ENCODE measurements at regions not wholly inside any gene's neighbourhood (a gene's known extent, or its start where the extent isn't known, plus 50 kb on each side); places are given as distances from the start of the nearest gene placed in this dataset.

DNA sequence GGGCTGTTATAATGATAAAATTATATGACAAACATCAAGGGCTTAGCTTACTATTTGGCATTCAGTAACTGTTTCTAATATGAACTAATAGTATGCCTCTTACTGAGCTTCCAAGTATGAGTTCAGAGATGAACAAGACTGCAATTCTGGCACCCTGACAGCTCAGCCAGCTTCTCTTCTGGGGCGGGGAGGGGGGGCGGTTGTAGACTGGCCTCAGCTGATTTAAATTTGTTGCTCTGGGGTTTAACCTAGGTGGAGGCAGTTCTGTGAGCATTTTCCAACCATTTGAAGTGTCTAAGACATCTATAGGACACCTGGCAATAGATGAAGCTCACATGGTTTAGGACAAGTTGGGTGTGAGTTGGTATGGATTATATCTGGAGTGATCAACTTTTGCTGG lies 401.9 kb downstream of the QKI start:
- Histone ChIP-seq H3K9me2 (replicated peaks; ENCODE audit: low read depth, low read length) (no peaks in the 10 kb centered on the region), H3K79me2 (ENCODE audit: insufficient read depth, low read length) (no peaks in the 10 kb centered on the region), H3K4me3 (ENCODE audit: low read length, poor library complexity, severe bottlenecking) (no peak overlapping the region), H3F3A (ENCODE audit: low read depth) (no peaks in the 10 kb centered on the region), H4K20me1 (ENCODE audit: insufficient read depth, low read length, poor library complexity, severe bottlenecking) (no peaks in the 10 kb centered on the region), H3K36me3 (ENCODE audit: insufficient read depth, low read length) (no peaks in the 10 kb centered on the region), H3K9ac (ENCODE audit: low read depth, low read length, poor library complexity, severe bottlenecking) (no peak overlapping the region), H3K27me3 (ENCODE audit: insufficient read depth, low read length, poor library complexity, severe bottlenecking) (no peaks in the 10 kb centered on the region), H3K4me2 (ENCODE audit: low read depth, low read length, poor library complexity, severe bottlenecking) (no peak overlapping the region), H3K4me1 (ENCODE audit: insufficient read depth, low read length, poor library complexity, severe bottlenecking) (no peaks in the 10 kb centered on the region), H3K9me3 (ENCODE audit: insufficient read depth, low read depth, low read length) (no peaks in the 10 kb centered on the region), H2AFZ (ENCODE audit: low read length) (no peak overlapping the region)
- TF ChIP-seq EZH2phosphoT487 (IDR thresholded peaks at IDR 0.05; ENCODE audit: borderline replicate concordance), result no peak
- TF ChIP-seq, protein P1, sequence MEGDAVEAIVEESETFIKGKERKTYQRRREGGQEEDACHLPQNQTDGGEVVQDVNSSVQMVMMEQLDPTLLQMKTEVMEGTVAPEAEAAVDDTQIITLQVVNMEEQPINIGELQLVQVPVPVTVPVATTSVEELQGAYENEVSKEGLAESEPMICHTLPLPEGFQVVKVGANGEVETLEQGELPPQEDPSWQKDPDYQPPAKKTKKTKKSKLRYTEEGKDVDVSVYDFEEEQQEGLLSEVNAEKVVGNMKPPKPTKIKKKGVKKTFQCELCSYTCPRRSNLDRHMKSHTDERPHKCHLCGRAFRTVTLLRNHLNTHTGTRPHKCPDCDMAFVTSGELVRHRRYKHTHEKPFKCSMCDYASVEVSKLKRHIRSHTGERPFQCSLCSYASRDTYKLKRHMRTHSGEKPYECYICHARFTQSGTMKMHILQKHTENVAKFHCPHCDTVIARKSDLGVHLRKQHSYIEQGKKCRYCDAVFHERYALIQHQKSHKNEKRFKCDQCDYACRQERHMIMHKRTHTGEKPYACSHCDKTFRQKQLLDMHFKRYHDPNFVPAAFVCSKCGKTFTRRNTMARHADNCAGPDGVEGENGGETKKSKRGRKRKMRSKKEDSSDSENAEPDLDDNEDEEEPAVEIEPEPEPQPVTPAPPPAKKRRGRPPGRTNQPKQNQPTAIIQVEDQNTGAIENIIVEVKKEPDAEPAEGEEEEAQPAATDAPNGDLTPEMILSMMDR (conservative IDR thresholded peaks at IDR 0.05; ENCODE audit: low read length), result no peak

DNA sequence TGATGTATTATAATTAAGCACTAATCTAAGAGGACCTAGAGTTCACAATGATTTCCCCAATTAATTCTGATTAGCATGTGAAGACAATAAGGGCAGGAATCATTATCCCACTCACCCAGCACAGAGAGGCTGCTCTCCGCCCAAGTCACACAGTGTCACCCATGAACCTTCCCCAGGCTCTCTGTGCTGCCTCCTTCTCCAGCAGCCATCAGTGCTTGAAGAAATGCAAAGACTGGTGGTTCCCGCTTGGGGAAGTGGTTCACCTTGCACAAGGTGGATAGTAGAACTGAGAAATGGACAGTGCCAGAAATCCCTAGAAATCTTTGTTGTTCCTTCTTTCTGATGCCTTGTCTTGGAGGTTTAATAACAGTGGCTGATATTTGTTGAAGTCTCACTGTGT lies 401.3 kb downstream of the QKI start:
- no peak overlapping the region for H3K4me2 ChIP-seq (ENCODE audit: low read depth, low read length, poor library complexity, severe bottlenecking)
- no peaks in the 10 kb centered on the region for H3K9me2 ChIP-seq (replicated peaks; ENCODE audit: low read depth, low read length)
- H3K9ac ChIP-seq (ENCODE audit: low read depth, low read length, poor library complexity, severe bottlenecking), result no peak overlapping the region
- H3K36me3 ChIP-seq (ENCODE audit: insufficient read depth, low read length), result no peaks in the 10 kb centered on the region
- no peak overlapping the region for H3K4me3 ChIP-seq (ENCODE audit: low read length, poor library complexity, severe bottlenecking)
- no peak for TF ChIP-seq EZH2phosphoT487 (IDR thresholded peaks at IDR 0.05; ENCODE audit: borderline replicate concordance)
- TF ChIP-seq, protein P1 (conservative IDR thresholded peaks at IDR 0.05; ENCODE audit: low read length), result no peak
- no peaks in the 10 kb centered on the region for H3F3A ChIP-seq (ENCODE audit: low read depth)
- H3K4me1 ChIP-seq (ENCODE audit: insufficient read depth, low read length, poor library complexity, severe bottlenecking), result no peaks in the 10 kb centered on the region
- no peak overlapping the region for H2AFZ ChIP-seq (ENCODE audit: low read length)
- no peaks in the 10 kb centered on the region for H4K20me1 ChIP-seq (ENCODE audit: insufficient read depth, low read length, poor library complexity, severe bottlenecking)
- no peaks in the 10 kb centered on the region for H3K9me3 ChIP-seq (ENCODE audit: insufficient read depth, low read depth, low read length)
- H3K27me3 ChIP-seq (ENCODE audit: insufficient read depth, low read length, poor library complexity, severe bottlenecking), result no peaks in the 10 kb centered on the region
- H3K79me2 ChIP-seq (ENCODE audit: insufficient read depth, low read length), result no peaks in the 10 kb centered on the region

DNA sequence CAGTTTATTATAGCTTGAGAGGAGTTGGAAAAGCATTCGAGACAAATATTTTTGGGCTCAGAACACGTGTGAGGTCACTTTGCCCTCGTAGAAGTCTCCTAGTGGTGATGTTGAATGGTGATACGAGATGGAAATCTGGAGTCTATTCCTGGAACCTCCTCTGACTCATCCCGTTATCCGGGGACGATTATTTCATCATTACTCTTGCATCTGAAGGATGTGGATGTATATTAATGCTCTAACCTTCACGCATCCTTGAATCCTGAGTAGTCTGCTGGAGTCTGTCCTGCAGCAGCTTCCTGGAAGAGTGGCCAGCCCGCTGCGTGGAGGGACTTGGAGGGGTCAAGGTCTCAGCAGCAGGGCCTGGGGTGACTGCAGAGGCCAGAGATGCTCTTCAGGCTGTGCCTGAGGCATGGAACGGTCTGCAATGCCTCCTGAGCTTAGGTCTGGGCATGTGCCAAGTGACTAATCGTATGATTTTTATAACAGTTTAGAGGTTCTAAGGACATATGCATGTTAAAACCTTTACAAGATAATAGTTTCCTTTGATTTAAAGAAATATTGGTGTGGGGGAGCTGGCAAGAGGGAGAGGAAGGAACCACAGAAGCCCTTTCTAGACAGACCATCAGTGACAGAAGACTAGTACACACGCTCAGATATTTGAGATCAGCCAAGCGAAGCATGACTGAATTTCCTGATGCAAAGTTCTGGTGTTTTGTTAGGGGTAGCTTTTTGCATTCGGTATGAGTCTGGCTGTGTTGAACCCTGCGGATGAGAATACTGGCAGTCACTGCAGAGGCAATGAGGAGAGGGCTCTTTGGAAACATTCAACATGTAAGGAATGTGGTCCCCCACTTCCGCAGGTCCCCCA lies 400.2 kb downstream of the QKI start:
- no peaks in the 10 kb centered on the region for H3K9me3 ChIP-seq (ENCODE audit: insufficient read depth, low read depth, low read length)
- H3K9ac ChIP-seq (ENCODE audit: low read depth, low read length, poor library complexity, severe bottlenecking), result no peak overlapping the region
- H2AFZ ChIP-seq (ENCODE audit: low read length), result no peak overlapping the region
- H3K4me3 ChIP-seq (ENCODE audit: low read length, poor library complexity, severe bottlenecking), result no peak overlapping the region
- TF ChIP-seq, protein P1 (conservative IDR thresholded peaks at IDR 0.05; ENCODE audit: low read length), result no peak
- TF ChIP-seq EZH2phosphoT487 (IDR thresholded peaks at IDR 0.05; ENCODE audit: borderline replicate concordance), result no peak
- H3K9me2 ChIP-seq (replicated peaks; ENCODE audit: low read depth, low read length), result no peaks in the 10 kb centered on the region
- H3K79me2 ChIP-seq (ENCODE audit: insufficient read depth, low read length), result no peaks in the 10 kb centered on the region
- no peaks in the 10 kb centered on the region for H3K36me3 ChIP-seq (ENCODE audit: insufficient read depth, low read length)
- no peaks in the 10 kb centered on the region for H3F3A ChIP-seq (ENCODE audit: low read depth)
- no peaks in the 10 kb centered on the region for H4K20me1 ChIP-seq (ENCODE audit: insufficient read depth, low read length, poor library complexity, severe bottlenecking)
- no peaks in the 10 kb centered on the region for H3K27me3 ChIP-seq (ENCODE audit: insufficient read depth, low read length, poor library complexity, severe bottlenecking)
- H3K4me2 ChIP-seq (ENCODE audit: low read depth, low read length, poor library complexity, severe bottlenecking), result no peak overlapping the region
- H3K4me1 ChIP-seq (ENCODE audit: insufficient read depth, low read length, poor library complexity, severe bottlenecking), result no peaks in the 10 kb centered on the region
